NCI-H2029 (cell line): ENCODE measurements at regions not wholly inside any gene's neighbourhood (a gene's known extent, or its start where the extent isn't known, plus 50 kb on each side); places are given as distances from the start of the nearest gene placed in this dataset.
"Not testable (repeated sequence)": the region's sequence is repeated elsewhere in the genome, so short reads cannot be mapped to it uniquely, and the experiment has no call there.

Experiments
- DNase-seq: peaks from one replicate; lab custom pipeline; 2025; lab: John Stamatoyannopoulos, UW

DNA sequence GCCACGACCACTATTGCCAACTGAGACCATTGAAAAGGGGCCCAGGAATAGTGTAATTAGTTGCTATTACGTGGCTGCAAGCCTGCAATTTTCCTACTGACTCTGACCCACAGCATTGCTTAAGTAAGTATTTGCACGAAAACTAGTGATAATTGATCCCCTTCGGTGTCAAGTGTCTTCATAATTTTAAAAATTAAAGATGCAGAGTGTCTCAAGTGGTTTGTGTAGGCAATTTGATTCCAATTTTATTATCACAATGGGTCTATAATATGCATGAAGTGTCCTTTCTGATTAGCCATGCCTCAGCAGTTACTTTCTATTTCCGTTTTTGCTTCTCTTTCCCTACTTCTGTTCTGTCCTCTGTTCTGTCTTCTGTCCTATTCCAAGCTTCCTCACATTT is 259.2 kb downstream of the C3orf38 start:
- no peak for DNase-seq

DNA sequence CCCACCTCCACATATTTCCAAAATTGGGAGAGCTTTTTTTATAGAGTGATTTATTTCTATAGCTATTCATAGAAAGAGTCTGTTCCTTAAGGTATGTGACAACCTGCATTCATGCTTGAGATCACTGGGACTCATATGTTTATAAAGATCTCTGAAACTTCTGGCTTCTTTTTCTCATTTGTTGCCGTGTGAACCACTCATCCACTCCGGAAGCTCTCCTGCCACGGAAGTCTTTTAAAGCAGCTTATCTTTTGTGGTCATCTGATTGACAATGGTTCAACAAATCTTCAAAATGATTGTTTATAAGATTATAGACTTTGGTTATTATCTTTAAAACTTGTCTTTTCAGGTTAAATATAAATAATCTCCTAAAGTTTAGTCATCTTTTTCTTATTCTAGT is 260.5 kb downstream of the C3orf38 start:
- DNase-seq = no peak

DNA sequence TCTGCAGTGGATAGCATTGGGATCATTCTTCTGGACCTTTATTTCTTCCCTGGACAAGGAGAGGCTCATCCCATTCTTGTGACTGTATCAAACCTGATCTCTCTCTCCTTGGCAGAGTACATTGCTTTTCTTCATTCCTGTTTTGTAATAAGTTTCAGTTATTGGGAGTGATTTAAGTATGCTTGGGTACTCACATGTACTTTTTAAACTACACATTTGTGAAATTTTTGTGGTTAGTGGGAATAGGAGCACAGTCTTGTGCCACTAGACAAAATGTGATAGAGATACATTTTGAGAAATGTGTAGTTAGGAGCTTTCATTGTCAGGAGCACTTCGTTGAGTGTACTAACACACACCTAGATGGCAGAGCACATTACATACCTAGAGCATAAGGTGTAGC is 262.6 kb downstream of the C3orf38 start:
- no peak for DNase-seq

DNA sequence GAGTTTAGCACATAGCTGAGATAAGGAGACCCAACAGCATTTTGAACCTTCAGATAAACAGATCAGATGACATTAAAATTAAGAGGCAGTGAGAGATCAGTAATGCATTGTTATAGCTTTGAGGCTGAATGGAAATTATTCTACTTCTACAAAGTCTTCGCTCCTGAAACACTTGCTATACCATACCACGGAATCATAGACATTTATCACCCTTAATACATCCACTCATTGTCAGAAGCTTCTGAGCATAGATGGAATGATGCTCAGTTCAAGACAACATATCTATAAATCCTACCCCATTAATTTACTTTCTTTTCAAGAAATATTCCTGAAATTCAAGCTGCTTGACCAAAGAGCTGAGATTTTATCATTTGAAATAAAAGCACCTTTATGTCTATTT is 266.7 kb downstream of the C3orf38 start:
- no peak for DNase-seq

DNA sequence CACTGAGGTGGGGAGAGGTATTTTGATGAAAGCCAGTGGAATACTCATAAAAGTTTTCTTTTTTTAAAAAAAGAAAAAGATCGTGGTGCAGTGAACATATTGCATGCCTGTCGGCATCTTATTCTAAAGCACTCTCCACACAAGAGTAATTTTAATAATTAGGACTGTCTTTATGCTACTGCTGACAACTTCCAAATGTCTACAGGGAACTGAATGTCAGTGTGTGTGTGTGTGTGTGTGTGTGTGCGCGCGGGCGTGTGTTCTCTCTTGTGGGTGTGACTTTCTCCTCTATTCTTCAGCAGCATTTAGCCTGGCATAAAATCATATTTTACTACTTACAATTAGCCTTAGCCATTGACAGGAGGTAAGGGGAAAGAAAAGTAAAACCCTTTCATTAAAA is 268.5 kb downstream of the C3orf38 start:
- no peak for DNase-seq

DNA sequence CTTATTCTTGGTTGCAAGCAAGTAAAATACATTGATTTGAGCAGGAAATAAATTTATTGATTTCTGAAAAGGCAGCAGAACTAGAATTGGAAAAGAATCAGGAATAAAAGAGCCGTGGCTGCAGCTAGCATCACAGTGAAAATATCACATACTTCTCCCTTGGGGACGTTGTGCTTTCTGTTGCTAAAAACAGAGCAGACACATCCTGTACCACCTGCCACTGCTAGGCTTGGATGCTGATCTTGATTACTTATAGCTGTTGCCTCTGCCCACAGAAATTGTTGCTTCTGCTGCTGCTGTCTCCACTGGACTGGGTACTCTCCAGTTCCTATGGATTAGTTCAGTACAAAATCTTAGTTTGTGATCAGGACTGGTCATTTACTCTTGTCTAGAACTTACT is 283.8 kb downstream of the C3orf38 start:
- DNase-seq = no peak

DNA sequence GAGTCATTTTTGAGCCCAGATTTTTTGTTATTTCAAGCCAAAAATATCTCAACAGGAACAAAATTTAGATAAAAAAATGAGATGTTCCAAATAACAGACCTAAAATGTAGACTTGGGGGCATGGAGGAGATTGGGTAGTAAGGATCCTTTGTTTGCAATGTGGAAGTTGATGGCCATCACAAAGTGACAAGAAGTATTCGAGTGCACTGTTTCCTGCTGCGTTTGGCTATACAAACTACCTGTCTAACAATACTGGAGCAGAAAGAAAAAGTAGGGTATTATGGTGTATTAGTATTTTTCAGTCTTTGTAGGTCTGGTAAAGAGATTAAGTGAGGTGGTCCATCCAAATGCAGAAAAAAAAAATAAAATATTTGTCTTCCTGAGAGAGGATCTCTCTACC is 284.2 kb downstream of the C3orf38 start:
- no peak for DNase-seq

DNA sequence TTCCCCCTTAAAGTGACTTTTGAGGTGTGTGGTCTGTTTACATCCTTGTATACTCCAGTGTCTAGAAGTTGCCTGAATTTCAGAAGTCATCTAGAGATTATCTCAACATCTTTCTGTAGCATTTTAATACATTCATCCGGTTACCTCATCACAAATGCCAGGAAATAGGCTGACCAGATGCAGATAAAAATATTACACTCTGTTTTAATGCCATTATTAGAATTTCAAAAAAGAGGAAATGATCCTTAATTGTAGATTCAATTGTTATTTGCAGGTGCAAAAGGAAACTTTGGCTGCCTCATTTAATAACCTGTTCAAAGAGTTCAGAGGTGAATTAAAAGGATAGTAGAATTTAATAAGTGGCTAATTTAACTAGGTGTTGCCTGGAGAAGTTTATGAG is 290.9 kb downstream of the C3orf38 start:
- DNase-seq = no peak

DNA sequence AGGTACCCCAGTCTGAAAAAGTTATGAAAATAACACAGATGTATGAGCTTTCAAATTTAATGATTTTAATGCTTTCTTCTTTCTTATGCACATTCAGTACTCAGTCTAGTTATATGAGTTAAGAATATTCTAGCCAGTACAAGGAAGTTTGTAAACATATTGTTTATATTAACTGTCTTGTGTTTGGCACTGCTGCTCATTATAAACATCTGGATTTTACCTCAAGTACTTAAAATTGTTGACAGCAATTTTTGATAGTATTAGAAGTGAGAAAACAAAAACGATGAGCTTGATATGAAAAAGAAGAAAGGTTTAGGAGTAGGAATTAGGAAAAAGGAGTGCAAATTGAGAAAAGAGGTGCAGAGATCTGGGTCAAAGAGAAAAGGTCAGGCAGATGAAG is 293.3 kb downstream of the C3orf38 start:
- no peak for DNase-seq

DNA sequence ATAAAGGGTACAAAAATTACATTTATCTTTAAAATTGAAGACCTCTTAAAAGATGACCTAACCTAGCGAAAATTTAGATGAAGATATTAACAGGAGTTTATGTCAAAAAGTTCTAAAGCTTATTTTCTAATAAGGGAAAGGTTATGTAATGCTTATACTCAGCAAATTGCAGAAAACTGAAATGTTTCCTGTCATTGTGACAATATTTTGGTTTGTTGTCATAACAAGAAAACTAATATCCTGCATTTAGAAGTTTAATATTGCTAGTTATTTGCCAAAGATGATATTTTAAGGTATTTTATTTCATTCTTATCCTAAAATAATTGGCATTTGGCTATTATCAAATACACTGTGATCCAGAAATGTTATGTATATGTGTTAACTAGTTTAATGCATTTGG is 294.5 kb downstream of the C3orf38 start:
- no peak for DNase-seq

DNA sequence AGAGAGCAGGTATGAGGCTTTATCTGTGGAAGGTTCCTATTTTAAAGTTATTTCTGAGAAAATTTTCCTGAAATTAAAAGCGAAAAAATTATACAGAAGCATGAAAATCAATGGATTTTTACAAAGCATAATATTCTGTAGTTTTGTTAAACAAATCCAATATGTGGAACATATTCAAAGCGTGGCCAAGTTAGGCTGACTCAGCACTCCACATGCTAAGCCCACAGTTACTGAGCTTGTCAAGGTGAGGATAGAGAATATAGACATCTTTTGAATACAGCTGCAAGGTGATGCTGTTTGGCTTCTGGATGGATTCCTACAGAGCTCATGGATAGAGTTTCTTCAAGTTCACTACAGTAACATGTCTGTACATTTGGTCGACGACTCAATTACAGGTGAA is 302.5 kb downstream of the C3orf38 start:
- no peak for DNase-seq

DNA sequence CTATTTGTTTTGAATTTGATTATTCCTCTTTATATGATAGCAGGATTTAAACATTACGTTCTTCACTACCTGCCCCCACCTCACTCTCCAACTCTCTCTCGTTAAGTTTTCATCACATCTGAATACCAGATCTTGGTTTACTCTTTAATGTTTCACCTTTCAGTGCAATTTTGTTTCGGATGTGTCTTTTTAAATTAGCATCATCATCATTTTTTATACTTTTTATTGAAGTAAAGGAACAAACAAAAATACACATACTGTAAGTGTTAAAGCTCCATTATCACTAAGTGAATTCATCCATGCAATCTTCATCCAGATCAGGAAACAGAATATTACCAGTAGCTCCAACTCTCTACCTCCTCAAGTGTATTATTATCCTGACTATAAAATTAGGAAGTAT is 310.6 kb downstream of the C3orf38 start:
- DNase-seq = no peak

DNA sequence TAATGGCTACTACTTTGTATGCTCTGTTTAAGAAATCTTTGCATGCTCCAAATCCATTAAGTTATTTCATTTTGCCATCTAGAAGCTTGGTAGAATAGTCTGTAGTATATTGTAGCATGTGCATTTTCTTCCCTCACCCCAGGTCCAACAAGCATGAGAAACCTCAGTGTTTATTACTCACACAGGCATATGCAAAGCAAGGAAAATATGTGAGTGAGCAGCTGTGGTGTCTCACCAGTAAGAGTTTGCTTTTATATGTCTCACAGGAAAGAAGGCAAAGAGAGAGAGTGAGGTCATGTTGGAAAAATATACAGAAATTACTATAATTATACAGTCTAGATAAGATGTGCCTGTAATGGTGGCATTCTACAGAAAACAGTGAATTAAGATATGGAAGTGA is 312.5 kb downstream of the C3orf38 start:
- no peak for DNase-seq

DNA sequence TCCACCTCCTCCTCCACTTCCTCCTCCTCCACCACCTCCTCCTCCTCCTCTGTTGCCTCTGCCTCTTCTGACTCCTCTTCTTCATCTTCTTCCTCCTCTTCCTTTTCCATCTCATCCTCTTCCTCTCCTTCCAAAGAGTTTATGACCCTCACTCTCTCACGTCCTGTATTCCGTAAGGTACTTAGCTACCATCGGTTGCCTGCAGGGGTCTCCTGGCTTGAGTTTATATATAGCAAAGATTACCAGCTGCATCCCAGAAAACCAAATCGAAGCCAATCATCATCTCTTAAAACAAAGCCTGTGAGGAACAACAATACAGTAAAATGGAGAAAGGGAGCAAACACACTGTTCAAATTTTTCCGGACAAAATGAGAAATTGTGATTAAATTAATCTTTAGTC is 317.4 kb downstream of the C3orf38 start:
- DNase-seq = no peak

DNA sequence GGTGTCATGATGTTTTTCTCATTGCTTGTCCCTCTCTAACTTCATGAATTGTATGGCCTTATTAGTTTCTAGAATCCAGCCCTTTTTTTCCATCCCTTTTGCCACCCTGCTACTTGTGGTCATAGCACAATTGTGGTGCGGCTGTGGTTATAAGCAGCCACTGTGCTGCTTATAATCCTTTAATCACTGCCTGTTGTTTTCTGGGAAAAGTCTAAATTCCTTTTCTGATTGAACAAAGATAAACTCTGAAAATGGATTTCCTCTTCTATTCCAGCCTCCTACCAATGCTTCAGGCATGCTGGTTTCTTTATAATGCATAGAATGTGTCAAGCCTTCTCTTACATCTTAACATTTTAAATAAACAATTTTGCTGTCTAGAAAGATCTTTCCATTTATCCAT is 319.5 kb downstream of the C3orf38 start:
- no peak for DNase-seq

DNA sequence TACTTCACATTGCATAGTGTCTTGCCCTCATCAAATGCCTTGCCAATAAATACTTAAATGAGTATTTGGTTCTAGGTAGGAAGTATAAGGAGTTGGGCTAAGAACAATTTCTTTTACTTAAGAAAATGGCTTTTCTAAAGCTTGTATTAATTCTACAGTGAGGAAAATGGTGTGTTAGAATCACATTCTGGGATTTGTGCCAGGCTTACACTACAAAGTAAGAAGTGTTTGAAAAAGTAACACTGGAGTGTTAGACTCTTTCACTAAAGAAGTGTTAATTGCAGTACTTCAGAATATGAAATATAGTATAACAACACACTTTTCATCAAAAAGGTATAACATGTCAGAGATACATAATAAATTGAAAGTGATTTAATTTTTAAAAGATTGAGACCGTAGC is 328.7 kb downstream of the C3orf38 start:
- DNase-seq = no peak

DNA sequence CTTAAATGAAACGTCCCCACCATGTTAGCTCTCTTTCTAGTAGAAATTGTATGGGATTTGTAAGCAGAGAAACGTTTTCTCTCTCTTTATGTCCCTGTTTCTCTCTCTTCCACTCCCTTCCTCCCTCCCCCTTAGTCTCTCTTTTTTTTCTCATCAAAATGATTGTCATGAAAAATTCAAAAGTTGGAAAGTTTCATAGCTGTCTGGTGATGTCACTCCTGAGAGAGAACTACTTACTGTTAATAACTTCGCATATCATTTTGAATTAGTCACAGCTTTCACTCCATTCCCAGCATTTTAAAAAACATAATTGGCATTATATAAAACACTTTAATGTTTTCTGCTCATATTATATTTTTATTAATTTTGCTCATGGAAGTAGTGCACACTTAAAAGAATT is 331.1 kb downstream of the C3orf38 start:
- no peak for DNase-seq

DNA sequence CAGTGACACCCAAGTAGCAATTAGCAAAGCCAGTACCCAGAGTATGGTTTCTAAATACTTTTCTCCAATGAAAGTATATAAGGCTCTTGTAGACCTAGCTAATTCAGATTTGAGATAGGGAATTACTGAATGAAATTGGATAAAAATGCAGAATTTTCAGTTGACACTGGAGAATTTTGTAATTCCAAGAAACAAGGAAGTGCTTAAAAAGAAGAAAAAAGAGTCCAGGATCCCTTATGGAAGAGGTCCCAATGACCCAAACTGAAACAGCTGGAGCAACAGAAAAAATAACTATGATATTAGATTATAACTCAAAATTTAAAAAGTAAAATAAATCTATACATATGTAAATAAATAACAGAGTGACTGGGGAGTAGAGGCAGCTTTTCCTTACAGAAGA is 335.2 kb downstream of the C3orf38 start:
- DNase-seq = no peak

DNA sequence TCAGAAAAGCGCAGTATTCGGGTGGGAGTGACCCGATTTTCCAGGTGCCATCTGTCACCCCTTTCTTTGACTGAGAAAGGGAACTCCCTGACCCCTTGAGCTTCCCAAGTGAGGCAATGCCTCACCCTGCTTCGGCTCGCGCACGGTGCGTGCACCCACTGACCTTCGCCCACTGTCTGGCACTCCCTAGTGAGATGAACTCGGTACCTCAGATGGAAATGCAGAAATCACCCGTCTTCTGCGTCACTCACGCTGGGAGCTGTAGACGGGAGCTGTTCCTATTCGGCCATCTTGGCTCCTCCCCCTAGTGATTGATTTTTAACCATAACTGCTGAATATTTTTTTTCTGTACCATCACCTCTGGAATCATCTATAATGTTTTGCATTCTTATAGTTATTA is 359.1 kb downstream of the C3orf38 start:
- not testable (repeated sequence) for DNase-seq

DNA sequence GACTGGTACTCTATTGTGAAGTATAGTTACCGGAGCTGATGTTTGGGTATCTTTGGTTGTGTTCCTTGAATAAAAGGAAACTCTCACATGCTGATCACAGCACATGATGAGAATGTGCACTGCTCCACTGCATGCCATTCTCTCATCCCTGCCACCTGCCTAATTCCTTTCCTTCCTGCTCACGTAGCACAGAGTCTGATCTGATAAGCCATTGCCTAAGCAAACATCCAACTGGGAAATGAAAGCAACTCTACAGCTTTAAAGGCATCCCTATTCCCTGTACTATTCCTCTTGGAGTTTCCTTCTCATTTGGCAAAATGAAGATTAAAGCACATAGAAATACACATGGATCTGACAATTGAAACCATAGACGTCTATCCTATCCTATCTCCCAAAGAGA is 359.8 kb downstream of the C3orf38 start:
- DNase-seq = no peak

DNA sequence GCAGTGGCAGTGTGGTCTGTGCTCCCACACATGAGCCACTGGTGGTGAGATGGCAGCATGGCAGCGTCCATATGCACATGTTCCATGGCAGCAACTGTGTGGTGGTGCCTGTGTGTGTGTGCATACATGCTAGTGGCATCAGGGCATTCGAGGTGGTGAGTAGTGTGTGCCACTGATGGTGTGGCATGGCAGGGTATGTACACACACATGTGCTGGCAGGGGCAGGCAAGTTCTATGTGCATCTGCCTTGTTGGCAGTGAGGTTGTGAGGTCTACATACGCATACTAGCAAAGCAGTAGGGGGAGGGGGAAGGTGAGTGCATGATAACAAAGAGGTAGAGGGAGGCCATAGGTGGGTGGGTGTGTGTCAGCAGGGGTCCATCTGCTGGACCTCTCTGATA is 378.7 kb downstream of the C3orf38 start:
- DNase-seq = no peak

DNA sequence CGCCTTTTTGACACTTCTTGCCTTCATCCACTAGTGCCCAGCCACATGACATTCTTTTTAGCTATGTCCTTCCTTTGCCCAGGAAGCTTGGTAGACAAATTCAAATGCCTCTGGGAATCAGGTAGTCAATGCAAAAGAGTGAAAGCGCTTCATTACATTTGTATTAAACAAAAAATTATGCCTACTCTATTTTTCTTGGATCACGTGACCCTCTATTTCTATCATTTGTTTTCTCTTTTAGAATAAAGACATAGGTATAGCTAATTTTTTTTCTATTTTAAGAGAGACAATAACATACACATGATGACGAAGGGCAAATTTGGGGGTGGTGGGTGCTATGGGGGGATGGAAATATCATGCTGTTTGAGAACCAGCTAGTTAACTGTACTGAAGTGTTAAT is 384.8 kb downstream of the C3orf38 start:
- no peak for DNase-seq

DNA sequence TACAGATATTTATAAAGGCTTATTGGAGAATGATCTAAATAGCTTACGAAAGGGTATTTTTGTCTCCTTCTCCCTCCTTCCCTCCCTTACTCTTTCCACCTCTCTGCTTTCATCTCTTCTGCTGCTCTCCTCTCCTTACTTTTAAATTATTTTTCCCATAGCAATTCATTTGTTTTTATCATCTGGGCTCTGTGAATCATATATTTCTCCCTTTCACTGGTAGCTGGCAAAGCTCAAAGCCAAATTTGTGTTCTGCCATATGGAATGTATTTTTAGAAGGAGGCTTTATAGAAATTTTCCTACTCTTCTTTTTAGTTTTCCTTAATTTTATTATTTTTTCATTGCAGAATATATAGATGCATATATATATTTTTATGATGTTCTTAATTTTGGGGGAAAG is 385.8 kb downstream of the C3orf38 start:
- DNase-seq = no peak

DNA sequence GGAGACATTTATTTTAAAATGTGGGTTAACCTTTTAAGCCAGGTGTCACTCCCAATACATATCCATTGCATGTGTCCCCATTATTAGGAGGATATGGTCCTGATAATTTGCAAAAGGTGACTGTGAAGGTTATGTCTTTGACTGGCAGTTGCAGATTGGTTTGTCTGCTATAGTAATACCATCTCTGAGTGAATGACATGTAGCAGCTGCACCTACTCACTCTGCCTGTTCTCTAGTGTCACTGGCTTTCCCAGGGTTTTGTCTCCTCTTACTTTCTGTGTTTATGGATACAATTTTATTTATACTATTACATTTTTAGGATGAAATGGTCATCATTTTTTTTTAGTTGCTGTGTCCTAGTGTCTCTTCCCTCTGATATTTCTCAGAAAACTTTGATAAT is 393.2 kb downstream of the C3orf38 start:
- no peak for DNase-seq

DNA sequence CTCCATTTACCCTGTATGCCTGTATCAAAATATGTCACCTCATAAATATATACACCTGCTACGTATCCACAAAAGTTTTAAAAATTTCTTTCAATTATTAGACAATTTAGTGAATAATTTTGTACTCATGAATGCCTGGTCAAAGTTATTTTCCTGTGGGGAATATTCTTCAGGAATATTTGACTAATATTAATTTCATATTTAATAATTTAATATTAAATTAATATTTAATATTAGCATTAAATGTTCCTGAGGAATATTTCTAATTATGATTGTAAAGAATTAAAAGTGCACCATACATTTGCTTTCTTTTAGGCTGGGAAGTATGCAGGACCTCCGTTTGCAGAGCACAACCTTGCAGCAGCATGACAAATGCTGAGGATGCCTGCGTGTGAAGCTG is 422.7 kb downstream of the C3orf38 start:
- DNase-seq = no peak
